ENCODE measurements at regions not wholly inside any gene's neighbourhood (a gene's known extent, or its start where the extent isn't known, plus 50 kb on each side); places are given as distances from the start of the nearest gene placed in this dataset.

GRCh38 chr3:145983101-145983500 is 177.9 kb downstream of the PLOD2 start:
- Mint-ChIP-seq H3K27ac (ENCODE audit: unreplicated experiment) (no peak overlapping the region), H3K27me3 (ENCODE audit: unreplicated experiment) (no peaks in the 10 kb centered on the region), H3K4me3 (ENCODE audit: low read depth, unreplicated experiment) (no peak overlapping the region), H3K36me3 (ENCODE audit: insufficient read depth, unreplicated experiment) (no peaks in the 10 kb centered on the region), H3K4me1 (ENCODE audit: low read depth, unreplicated experiment) (no peaks in the 10 kb centered on the region), H3K9me3 (ENCODE audit: low read depth, unreplicated experiment) (no peaks in the 10 kb centered on the region)
- TF ChIP-seq CTCF (IDR thresholded peaks at IDR 0.05; ENCODE audit: unreplicated experiment), result no peak
- no TSS peak for BruUV-seq (replicated peaks)
- no peak for DNase-seq
- intact Hi-C loops (cut with micrococcal nuclease; ENCODE audit: unreplicated experiment), result no loop called here
- CTCF ChIA-PET, result interaction anchor here (0.7 kb wide), 1 partner anchor 42 kb away, joined by 3 read pairs; no protein-coding TSS in a partner anchor

Measured in Calu3 (cell line).